Prostate gland (tissue), 2 donors: ENCODE measurements at regions not wholly inside any gene's neighbourhood (a gene's known extent, or its start where the extent isn't known, plus 50 kb on each side); places are given as distances from the start of the nearest gene placed in this dataset.
"Not testable (repeated sequence)": the region's sequence is repeated elsewhere in the genome, so short reads cannot be mapped to it uniquely, and the experiment has no call there.

Source experiments
- DNase-seq: peaks from one replicate; pipeline ENCODE4 v3.0.0-alpha.2; 2019; ENCODE audit warnings: low spot score
- H3K27ac ChIP-seq, 2 donors: fragments of 200-600 bp; sonication (generic); 2 replicates each; pipeline ENCODE4 v1.5.1; 2017 to 2019
- H3K27me3 ChIP-seq: fragments of 200-600 bp; sonication (generic); replicated peaks from 2 replicates; pipeline ENCODE4 v1.5.1; 2019; ENCODE audit not compliant: insufficient read depth
- H3K36me3 ChIP-seq, 2 donors: fragments of 200-600 bp; sonication (generic); 1 replicate in 1 of 2; 2 replicates in 1 of 2; pipeline versions ENCODE4 v1.5.1 to v1.8.1; 2017 to 2019
- H3K4me1 ChIP-seq: fragments of 200-600 bp; sonication (generic); replicated peaks from 2 replicates; pipeline ENCODE4 v1.5.1; 2019
- H3K4me3 ChIP-seq, 2 donors: fragments of 200-600 bp; sonication (generic); 2 replicates each; pipeline ENCODE4 v1.5.1; 2017 to 2019
- H3K9me3 ChIP-seq: fragments of 200-600 bp; sonication (generic); 2 replicates; pipeline ENCODE4 v1.5.1; 2017
- POLR2A ChIP-seq: fragments of 450-650 bp; IDR thresholded peaks from one replicate; pipeline ENCODE4 v1.6.1; 2016; ENCODE audit warnings: antibody characterized with exemption, mild to moderate bottlenecking
- POLR2AphosphoS5 ChIP-seq: sonication (generic); formaldehyde crosslinking; IDR thresholded peaks from one replicate; pipeline ENCODE4 v1.6.1; 2017; ENCODE audit warnings: antibody characterized with exemption
- WGBS: methylation state at CpG from one replicate; pipeline ENCODE4 v1.1.5; 2018; 5-methylcytosine and 5-hydroxymethylcytosine counted together
- intact Hi-C: fragments of 100-400 bp; cut with DNase I; formaldehyde crosslinking; loops from one replicate; pipeline ENCODE4 v1.14.2; 2022
- TF ChIP-seq, protein P1 (sequence below), 4 experiments: fragments of 200-600 bp in 2 of 4; fragments of 450-650 bp in 2 of 4; sonication (generic) in 2 of 4; IDR thresholded peaks; 1 replicate in 3 of 4; 2 replicates in 1 of 4; pipeline ENCODE4 v1.5.1; 2016 to 2019; ENCODE audit warnings: antibody characterized with exemption in 4 of 4, mild to moderate bottlenecking in 2 of 4, moderate library complexity in 2 of 4

DNA sequence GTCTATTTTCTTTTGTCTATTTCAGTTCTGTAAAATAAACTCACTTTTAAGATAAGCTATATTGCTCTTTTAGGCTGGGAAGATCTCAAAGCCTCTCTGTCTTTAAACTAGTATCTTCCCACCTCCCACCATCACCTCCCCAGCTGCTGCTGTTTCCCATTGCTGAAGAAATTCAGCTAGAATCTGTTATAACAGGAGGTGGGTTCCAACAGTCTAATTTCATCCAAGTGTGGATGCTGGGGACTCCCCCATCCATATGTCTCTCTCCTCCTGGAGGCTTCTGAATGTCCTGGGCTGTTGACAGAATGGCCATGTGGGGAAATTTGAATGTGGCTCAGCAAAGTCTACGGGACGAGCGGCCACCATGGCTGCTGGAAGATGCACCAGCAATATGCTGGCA, 301.0 kb downstream of the RASEF start:
- no peaks in the 10 kb centered on the region for H3K9me3 ChIP-seq
- no peak overlapping the region for H3K4me3 ChIP-seq
- intact Hi-C loops = no loop called here
- DNase-seq = no peak
- no peaks in the 10 kb centered on the region for H3K27me3 ChIP-seq
- 98% methylated on average over 3 of the region's 3 CpGs for WGBS
- TF ChIP-seq, protein P1, sequence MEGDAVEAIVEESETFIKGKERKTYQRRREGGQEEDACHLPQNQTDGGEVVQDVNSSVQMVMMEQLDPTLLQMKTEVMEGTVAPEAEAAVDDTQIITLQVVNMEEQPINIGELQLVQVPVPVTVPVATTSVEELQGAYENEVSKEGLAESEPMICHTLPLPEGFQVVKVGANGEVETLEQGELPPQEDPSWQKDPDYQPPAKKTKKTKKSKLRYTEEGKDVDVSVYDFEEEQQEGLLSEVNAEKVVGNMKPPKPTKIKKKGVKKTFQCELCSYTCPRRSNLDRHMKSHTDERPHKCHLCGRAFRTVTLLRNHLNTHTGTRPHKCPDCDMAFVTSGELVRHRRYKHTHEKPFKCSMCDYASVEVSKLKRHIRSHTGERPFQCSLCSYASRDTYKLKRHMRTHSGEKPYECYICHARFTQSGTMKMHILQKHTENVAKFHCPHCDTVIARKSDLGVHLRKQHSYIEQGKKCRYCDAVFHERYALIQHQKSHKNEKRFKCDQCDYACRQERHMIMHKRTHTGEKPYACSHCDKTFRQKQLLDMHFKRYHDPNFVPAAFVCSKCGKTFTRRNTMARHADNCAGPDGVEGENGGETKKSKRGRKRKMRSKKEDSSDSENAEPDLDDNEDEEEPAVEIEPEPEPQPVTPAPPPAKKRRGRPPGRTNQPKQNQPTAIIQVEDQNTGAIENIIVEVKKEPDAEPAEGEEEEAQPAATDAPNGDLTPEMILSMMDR (IDR thresholded peaks at IDR 0.05) = no peak
- TF ChIP-seq POLR2A (no peak), POLR2AphosphoS5 (no peak)
- no peak overlapping the region for H3K27ac ChIP-seq
- H3K4me1 ChIP-seq = no peaks in the 10 kb centered on the region
- no peaks in the 10 kb centered on the region for H3K36me3 ChIP-seq

DNA sequence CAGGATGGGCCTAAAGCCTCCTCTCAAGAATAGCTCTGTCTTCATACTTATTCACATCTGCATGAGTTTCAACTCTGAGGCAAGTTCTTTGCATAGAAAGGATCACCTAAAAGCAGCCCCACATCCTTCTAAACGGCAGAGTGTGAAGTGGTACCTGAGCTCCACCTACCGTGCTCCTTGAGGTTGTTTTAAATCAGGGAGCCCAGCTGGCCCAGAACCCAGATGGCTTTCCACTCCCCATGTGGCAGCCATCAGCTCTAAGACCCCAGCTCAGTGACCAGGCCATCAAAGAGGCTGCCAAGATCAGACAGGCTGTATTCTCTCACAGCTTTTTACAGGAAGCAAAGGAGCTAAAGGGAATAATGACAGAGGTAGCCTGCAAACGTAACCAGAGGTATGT, 299.3 kb downstream of the RASEF start:
- H3K27me3 ChIP-seq = no peaks in the 10 kb centered on the region
- TF ChIP-seq POLR2AphosphoS5 (no peak), POLR2A (no peak)
- TF ChIP-seq, protein P1 (IDR thresholded peaks at IDR 0.05) = no peak
- no peaks in the 10 kb centered on the region for H3K4me1 ChIP-seq
- H3K9me3 ChIP-seq = no peaks in the 10 kb centered on the region
- no peak overlapping the region for H3K4me3 ChIP-seq
- intact Hi-C loops = no loop called here
- WGBS = 34% methylated on average over 3 of the region's 3 CpGs
- no peaks in the 10 kb centered on the region for H3K36me3 ChIP-seq
- H3K27ac ChIP-seq = no peak overlapping the region
- no peak for DNase-seq

DNA sequence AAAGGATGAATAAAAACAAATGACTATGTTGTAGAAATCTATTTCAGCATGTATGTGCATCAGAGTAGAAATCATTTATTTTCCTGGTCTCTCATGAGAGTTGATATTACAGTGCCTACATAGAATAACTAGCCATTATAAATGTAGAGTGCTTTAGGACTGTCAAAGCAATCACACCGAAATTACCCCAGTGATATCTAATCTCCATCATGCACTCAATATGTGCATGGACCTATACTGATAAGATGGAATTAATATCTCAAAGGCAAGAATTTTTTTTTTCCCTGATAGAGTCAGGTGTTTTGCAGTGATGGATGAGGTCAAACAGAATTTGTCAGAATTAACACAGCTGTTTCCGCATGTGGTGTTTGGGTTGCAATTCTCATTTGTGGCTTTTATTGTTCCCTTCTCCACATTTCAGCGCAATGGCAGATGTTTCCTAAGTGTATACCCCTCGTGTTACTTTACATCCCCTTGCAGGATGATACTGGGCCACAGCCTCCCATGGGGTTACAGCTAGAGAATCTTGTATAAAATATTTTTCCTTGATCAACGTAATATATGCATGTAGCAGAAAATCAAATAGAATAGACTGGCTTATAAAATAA, 298.8 kb downstream of the RASEF start:
- Histone ChIP-seq H3K9me3 (no peaks in the 10 kb centered on the region), H3K4me3 (no peak overlapping the region), H3K4me1 (no peaks in the 10 kb centered on the region), H3K36me3 (no peaks in the 10 kb centered on the region), H3K27me3 (no peaks in the 10 kb centered on the region), H3K27ac (no peak overlapping the region)
- TF ChIP-seq POLR2AphosphoS5 (no peak), POLR2A (no peak)
- TF ChIP-seq, protein P1 (IDR thresholded peaks at IDR 0.05) = no peak
- WGBS = 80% methylated on average over 5 of the region's 5 CpGs
- intact Hi-C loops = no loop called here
- DNase-seq = no peak

DNA sequence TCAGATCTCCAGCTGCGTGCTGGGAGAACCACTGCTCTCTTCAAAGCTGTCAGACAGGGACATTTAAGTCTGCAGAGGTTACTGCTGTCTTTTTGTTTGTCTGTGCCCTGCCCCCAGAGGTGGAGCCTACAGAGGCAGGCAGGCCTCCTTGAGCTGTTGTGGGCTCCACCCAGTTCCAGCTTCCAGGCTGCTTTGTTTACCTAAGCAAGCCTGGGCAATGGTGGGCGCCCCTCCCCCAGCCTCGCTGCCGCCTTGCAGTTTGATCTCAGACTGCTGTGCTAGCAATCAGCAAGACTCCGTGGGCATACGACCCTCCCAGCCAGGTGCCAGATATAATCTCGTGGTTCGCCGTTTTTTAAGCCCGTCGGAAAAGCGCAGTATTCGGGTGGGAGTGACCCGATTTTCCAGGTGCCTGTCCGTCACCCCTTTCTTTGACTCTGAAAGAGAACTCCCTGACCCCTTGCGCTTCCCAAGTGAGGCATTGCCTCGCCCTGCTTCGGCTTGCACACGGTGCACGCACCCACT, 288.2 kb downstream of the RASEF start:
- intact Hi-C loops, H3K9me3 ChIP-seq, H3K4me1 ChIP-seq, H3K4me3 ChIP-seq, H3K27ac ChIP-seq, DNase-seq, H3K36me3 ChIP-seq, H3K27me3 ChIP-seq: not testable (repeated sequence)
- 58% methylated on average over 20 of the region's 20 CpGs for WGBS

DNA sequence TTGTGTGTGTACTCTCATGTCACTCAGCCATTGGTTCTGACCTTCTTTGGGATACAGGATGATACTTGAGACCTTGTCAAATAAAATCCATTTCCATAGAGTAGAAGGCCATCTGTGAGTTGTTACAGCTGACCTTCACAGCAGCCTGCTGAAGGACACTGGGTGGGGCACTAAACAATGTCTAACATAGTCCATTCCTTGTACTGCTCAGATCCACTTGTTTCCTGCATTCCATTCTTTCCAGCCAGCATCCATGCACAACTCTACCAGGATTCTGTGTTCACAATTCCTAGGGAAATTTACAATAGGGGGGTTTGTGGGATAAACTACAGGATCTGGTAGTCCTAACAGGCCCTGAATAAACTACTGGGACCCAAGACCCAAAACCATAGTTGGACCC, 286.4 kb downstream of the RASEF start:
- TF ChIP-seq POLR2AphosphoS5 = no peak
- TF ChIP-seq POLR2A = no peak
- TF ChIP-seq, protein P1 (IDR thresholded peaks at IDR 0.05) = no peak
- Histone ChIP-seq H3K27me3 (no peaks in the 10 kb centered on the region), H3K36me3 (no peaks in the 10 kb centered on the region), H3K27ac (no peak overlapping the region), H3K4me3 (no peak overlapping the region), H3K9me3 (no peaks in the 10 kb centered on the region), H3K4me1 (no peaks in the 10 kb centered on the region)
- no peak for DNase-seq
- intact Hi-C loops = no loop called here
